ENCODE measurements at regions not wholly inside any gene's neighbourhood (a gene's known extent, or its start where the extent isn't known, plus 50 kb on each side); places are given as distances from the start of the nearest gene placed in this dataset.

DNA sequence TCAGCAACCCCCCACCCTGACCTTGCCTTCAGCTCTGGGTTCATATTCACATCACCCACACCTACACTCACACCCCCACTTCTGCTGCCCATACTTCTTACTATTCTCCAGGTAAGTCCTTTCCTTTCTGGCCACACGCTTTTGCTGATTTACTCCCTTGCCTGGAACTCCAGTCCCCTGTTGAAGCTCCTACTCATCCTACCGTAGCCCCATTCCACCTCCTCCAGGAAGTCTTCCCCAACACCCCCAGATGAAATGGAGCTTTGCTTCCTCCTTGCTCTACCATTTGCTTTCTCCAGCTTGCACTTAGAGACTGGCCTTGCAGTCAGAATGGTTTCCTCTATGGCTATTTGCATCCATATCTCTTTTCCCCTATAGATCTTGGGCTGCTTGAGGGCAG lies 182.3 kb downstream of the MELK start (continued):
- TF ChIP-seq, protein P1, sequence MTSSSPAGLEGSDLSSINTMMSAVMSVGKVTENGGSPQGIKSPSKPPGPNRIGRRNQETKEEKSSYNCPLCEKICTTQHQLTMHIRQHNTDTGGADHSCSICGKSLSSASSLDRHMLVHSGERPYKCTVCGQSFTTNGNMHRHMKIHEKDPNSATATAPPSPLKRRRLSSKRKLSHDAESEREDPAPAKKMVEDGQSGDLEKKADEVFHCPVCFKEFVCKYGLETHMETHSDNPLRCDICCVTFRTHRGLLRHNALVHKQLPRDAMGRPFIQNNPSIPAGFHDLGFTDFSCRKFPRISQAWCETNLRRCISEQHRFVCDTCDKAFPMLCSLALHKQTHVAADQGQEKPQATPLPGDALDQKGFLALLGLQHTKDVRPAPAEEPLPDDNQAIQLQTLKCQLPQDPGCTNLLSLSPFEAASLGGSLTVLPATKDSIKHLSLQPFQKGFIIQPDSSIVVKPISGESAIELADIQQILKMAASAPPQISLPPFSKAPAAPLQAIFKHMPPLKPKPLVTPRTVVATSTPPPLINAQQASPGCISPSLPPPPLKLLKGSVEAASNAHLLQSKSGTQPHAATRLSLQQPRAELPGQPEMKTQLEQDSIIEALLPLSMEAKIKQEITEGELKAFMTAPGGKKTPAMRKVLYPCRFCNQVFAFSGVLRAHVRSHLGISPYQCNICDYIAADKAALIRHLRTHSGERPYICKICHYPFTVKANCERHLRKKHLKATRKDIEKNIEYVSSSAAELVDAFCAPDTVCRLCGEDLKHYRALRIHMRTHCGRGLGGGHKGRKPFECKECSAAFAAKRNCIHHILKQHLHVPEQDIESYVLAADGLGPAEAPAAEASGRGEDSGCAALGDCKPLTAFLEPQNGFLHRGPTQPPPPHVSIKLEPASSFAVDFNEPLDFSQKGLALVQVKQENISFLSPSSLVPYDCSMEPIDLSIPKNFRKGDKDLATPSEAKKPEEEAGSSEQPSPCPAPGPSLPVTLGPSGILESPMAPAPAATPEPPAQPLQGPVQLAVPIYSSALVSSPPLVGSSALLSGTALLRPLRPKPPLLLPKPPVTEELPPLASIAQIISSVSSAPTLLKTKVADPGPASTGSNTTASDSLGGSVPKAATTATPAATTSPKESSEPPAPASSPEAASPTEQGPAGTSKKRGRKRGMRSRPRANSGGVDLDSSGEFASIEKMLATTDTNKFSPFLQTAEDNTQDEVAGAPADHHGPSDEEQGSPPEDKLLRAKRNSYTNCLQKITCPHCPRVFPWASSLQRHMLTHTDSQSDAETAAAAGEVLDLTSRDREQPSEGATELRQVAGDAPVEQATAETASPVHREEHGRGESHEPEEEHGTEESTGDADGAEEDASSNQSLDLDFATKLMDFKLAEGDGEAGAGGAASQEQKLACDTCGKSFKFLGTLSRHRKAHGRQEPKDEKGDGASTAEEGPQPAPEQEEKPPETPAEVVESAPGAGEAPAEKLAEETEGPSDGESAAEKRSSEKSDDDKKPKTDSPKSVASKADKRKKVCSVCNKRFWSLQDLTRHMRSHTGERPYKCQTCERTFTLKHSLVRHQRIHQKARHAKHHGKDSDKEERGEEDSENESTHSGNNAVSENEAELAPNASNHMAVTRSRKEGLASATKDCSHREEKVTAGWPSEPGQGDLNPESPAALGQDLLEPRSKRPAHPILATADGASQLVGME (CRISPR knock-in tag; IDR thresholded peaks at IDR 0.05) = no peak
- no peak for TF ChIP-seq POLR2AphosphoS2 (IDR thresholded peaks at IDR 0.05; ENCODE audit: low read length)
- TF ChIP-seq, protein P2, sequence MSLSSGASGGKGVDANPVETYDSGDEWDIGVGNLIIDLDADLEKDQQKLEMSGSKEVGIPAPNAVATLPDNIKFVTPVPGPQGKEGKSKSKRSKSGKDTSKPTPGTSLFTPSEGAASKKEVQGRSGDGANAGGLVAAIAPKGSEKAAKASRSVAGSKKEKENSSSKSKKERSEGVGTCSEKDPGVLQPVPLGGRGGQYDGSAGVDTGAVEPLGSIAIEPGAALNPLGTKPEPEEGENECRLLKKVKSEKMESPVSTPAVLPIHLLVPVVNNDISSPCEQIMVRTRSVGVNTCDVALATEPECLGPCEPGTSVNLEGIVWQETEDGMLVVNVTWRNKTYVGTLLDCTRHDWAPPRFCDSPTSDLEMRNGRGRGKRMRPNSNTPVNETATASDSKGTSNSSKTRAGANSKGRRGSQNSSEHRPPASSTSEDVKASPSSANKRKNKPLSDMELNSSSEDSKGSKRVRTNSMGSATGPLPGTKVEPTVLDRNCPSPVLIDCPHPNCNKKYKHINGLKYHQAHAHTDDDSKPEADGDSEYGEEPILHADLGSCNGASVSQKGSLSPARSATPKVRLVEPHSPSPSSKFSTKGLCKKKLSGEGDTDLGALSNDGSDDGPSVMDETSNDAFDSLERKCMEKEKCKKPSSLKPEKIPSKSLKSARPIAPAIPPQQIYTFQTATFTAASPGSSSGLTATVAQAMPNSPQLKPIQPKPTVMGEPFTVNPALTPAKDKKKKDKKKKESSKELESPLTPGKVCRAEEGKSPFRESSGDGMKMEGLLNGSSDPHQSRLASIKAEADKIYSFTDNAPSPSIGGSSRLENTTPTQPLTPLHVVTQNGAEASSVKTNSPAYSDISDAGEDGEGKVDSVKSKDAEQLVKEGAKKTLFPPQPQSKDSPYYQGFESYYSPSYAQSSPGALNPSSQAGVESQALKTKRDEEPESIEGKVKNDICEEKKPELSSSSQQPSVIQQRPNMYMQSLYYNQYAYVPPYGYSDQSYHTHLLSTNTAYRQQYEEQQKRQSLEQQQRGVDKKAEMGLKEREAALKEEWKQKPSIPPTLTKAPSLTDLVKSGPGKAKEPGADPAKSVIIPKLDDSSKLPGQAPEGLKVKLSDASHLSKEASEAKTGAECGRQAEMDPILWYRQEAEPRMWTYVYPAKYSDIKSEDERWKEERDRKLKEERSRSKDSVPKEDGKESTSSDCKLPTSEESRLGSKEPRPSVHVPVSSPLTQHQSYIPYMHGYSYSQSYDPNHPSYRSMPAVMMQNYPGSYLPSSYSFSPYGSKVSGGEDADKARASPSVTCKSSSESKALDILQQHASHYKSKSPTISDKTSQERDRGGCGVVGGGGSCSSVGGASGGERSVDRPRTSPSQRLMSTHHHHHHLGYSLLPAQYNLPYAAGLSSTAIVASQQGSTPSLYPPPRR (CRISPR knock-in tag; IDR thresholded peaks at IDR 0.05; ENCODE audit: borderline replicate concordance) = no peak

All from K562 (cell line).